Activated CD4-positive, alpha-beta T cell treated with anti-CD3 and anti-CD28 coated beads, Interleukin-2, amount 50 U/mL, for 1 hour (primary cell): ENCODE measurements at regions not wholly inside any gene's neighbourhood (a gene's known extent, or its start where the extent isn't known, plus 50 kb on each side); places are given as distances from the start of the nearest gene placed in this dataset.

Source experiments
- DNase-seq: peaks from one replicate; pipeline ENCODE4 v3.0.0-alpha.2; 2020

DNA sequence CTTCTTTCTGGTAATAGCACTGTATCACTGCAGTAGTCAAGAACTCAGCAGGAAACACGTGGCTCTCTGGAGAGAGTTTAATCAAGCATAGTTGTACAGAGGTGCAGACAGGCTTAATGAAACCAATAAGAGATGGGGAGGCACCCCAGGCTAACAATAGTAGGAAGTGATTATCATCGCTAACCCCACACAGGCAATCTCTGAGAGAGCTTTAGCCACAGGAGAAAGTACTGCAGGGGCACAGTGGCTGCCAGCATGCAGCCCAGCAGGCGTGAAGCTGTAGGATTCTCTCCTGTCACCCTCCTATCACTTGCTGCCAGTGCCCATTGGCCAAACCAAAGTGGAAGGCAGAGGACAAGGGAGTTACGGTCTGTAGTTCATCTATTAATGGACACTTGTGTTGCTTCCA is 450.0 kb upstream of the RASGEF1B start:
- no peak for DNase-seq

DNA sequence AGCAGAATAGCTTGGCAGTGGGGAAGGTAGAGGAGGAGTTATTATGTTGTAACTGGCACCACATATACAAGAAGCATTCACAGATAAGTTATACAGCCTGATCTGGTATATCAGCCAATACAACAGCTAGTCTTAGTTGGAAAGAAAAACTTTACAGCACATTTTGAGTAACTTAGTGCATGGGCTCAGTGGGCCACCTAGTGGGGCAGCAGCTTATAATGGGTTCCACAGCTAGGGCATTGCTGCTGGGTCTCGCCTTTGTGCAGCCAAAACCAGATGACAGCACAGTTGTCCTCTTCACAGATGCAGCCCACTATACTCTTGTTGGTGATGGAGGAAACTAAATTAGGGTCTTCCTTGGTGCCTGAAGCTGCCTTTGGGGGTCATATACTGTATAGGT is 448.1 kb upstream of the RASGEF1B start:
- no peak for DNase-seq

DNA sequence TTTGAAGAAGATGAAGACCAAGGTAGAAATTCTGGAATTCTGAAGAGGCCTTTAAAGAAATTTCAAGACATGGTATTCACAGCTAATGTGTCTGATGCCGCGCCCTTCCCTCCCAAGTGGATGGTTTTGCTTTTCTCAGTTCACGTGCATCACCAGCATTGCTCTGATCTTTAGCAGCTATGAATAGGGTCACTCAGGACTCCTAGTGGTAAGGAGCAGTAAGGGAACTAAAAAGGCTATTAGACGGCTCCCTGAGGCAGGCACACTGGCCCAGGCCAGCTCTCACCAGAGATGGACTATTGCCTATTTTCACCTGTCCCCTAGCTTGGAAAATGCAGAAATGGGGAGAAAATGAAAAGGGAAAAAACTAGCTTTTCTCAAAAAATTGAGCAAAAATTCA is 447.5 kb upstream of the RASGEF1B start:
- no peak for DNase-seq

DNA sequence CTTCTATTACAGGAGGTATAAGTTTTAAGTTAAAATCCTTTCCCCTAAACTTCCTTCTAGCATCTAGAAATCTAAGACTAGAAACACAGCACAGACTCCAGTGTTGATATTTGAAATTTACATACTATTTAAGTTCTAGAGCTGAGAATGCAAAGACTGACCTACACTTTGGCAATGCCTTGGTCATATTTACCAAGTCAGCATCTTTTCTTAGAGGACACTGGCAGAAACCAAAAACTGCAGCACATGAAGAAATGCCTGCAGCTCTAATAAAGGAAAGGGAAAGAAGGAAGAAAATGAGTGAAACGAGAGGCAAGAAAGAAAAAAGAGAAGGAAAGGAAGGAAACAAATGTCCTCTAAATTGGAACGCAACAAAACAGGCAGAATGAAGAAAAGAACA is 443.7 kb upstream of the RASGEF1B start:
- no peak for DNase-seq

DNA sequence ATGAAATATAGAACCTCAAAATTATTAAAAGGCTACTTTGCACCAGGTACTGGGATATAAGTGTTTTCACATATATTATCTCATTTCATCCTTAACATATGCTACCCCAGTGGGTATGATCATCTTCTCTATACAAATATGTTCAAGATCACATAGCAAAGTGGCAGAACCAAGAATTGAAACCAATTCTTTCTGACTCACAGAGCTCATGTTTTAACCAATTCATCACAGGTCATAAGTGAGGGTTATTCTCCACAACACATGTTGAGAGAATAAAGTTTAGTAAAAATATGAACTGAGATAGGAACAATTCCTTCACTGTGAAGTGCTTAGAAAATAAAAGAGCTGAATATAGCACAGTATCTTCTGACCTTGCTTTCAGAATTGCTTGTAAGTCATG is 442.9 kb upstream of the RASGEF1B start:
- no peak for DNase-seq

DNA sequence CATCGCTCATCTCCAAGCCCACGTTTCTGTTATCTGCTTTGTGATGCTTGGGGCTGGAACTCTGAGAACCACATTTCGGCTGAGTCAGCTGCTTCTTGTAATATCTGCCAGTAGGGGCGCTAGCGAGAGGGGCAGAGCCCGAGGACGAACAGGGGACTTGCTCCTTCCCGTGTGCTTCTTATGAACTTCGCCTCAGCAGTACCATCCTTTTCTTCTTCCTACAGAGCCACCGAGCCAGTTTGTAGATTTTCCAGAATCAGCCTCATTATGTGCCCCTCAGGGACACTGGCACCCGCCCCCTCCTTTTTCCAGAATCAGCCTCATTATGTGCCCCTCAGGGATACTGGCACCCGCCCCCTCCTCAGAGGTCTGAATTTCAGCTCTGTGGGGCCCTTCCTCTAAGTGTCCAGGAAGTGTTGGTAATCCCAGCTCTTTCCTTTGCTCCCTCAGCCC is 441.7 kb upstream of the RASGEF1B start:
- DNase-seq, result peak; percentile 42

DNA sequence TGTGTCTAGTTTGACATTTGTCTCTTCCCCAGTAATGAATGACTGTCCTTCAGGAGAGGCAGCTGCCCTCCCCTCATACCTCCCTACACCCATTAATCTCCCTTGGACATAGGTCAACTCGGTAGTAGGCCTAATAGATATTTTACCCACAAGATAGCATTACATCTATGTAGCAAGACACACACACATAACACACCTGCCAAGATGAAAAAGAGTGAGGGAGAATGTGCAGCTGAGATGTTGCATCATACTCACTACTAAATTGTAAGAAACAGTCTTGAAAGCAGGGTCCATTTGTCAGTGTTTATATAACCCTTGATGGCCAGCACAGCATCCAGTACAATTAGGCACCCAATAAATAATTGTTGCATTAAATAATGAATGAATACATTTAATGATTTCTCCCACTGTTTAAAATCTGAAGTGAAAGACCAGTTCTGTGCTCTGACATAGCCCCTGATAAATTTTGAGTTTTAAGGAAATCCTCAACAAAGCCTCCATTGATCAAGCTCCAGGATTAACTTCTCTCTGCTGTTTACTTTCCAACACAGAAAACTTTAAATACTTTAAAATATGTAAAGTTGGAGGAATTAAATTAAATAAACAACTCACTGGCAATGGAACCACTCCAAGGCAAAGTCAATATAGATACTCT is 440.8 kb upstream of the RASGEF1B start:
- no peak for DNase-seq

DNA sequence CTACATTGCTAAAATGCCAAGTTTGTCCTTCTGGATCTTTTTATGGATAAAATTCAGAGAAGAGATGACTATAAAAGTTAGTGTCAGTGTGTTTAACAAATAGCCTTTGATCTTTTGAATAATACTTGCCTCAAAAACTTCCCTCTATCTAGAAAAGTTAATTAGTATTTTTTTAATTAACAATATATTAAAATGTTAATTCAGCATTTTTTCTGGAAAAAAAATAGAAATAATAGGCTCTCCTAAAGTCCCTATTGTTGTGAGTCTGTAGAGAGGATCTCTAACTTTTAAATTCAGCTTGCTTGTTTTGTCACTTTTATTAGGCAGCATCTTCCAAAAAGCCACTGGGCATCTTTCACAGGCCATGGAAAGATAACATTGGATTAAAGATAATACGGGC is 435.2 kb upstream of the RASGEF1B start:
- DNase-seq, result no peak

DNA sequence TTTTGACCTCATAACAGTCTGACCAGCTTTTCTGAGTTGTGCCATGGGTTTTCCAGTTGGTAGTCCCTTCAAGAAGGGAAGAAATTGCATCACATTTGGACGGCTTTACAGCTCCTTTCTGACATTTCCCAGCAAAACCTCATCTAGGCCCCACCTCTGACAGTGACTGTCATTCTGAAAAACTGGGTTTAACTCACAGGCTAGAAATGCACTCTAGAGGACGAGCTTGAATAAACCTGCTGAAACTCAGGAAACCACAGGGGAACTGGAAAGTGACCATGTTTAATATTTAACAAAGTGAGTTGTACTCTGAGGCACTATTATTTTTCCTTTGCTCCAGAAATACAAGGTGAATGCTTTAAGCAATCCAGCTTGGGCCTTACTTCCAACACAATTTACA is 434.3 kb upstream of the RASGEF1B start:
- no peak for DNase-seq

DNA sequence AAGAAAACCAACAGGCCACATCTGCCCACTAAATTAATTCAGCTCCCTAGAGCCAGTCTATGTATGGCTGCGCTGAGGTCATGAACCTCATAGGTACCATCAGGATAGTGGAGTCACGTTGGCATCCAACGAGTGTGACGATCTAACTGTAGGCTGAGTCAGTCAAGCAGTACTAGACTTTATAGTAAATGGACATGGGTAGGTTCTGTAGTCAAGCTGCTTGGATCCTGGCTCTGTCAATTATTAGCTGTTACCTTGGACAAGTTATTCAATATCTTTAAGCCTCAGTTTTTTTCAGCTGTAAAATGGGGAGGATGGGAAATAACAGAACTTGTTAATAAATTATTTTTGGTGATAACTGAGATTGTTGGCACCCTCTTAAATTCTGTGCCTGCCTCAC is 432.4 kb upstream of the RASGEF1B start:
- DNase-seq, result no peak

DNA sequence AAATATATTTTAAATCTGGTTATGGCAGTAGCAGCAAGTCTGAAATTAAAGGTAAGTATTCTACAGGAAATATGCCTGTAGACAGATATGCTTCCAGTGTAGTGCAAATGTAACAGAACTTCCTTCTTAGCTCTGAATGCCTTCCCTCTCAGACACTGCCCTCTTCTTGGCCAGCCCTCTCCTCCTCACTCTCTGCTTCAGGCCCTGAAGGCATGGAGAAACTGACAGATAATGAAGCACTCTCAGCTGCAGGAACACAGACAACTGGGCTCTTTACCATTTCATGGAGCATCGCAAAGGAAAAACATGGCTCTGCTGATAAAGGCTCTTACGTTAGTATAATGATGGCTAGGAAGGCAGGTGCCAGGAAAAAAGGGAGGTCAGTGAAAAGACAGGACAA is 431.5 kb upstream of the RASGEF1B start:
- DNase-seq, result no peak

DNA sequence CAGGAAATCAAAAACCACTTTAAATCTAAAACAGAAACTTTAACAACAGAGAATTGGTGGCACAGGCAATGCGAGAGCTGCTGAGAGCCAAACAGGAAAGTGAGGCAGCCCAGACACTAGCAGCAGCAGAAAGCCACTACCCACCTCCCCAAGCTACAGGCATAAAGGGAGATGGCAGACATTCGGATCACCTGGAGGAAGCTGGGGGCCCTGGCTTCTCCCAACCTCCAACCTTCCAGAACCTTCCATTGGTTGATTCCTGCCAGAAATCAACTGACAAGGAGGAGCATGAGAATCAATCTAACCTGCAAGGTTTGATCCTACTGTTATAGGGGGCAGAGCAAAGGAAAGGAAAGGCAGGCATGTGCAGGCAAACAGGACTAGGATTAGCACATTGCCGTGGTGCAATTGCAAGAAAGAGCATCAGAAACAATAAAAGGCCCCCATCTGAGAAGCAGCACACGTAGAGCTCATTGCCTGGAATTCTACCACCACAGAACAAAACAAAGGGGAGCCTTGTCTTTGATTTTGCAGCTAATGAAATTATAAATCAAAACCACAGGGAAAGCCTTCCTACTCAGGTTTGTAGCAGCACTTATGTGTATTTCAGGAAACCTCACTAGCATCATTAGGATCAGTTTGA is 427.3 kb upstream of the RASGEF1B start:
- DNase-seq, result no peak

DNA sequence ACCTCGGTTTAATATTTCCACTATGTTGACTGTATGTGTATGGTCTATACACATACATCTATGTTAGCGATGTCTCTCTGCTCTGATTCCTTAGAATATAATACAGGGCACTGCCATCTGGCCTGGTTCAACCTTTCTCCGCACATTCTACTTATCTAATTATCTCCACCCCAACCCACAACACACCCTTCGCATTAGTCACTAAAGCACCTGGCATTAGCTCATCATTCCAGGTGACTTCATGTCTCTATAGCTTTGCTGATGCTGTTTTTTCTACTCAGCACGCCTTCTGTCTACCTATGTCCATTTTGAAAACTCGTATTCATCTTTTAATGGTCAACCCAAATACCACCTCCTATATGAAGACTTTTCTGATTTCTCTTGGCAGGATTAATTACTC is 425.2 kb upstream of the RASGEF1B start:
- no peak for DNase-seq

DNA sequence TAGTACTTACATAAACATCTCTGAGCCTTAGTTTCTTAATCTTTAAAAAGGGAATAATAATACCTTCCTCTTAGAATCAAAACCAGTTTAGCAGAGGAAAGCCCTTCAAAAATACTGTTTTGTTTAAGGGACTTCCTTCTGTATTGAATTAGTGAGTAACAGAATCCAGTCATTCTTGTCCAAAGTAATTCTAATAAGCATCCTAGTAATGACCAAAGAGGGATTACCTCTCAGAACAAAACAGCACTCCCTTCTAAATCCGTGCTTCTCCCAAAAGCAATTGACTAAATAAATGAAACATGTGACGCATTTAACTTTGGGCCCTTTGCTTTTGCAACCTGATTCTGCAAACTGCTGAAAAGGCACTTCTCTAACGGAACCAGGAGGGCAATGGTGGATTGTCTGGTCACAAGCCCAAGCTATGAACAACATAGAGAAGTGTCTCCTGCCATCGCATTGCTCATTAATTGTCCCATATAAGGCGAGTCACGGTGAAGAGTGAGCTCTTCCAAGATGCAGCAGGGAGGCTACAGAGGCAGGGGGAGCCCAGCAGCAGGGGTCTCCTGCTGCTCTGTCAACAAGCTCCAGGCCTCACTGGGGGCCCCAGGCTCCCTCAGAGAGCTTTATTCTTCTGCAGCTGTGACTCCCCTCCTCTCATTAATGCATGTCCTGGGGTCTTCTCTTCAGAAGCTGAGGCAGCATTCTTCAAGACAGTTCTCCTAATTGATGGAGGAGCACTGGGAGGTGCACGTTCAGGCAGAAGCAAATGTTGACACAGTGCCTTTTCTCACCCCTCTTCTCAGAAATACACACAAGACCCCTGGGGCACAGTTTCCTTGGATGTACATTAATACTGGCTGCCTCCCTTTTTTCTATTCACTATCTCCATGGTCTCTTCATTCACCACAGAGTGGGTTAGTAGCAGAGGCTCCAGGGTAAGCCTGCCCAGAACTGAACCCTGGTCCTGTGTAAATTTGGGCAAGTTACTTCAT is 419.6 kb upstream of the RASGEF1B start:
- no peak for DNase-seq

DNA sequence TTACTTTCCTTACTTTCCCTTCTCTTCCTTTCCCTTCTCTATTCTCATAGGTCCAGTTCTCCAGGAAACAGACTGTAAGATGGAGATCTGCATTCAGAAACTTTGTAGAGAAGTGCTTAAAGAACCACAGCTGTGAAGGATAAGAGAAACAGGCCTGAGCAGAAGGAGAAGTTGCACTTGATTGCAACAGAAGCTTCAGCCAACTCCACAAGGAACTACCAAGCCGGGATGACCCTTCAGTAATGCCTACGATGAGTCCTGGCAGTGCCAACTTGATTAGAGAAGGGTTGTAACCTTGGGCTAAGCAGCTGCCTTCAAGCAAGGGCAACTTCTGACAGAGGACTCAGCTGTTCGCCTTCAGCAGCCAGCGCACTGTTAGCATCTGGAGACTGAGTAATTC is 413.3 kb upstream of the RASGEF1B start:
- DNase-seq, result no peak

DNA sequence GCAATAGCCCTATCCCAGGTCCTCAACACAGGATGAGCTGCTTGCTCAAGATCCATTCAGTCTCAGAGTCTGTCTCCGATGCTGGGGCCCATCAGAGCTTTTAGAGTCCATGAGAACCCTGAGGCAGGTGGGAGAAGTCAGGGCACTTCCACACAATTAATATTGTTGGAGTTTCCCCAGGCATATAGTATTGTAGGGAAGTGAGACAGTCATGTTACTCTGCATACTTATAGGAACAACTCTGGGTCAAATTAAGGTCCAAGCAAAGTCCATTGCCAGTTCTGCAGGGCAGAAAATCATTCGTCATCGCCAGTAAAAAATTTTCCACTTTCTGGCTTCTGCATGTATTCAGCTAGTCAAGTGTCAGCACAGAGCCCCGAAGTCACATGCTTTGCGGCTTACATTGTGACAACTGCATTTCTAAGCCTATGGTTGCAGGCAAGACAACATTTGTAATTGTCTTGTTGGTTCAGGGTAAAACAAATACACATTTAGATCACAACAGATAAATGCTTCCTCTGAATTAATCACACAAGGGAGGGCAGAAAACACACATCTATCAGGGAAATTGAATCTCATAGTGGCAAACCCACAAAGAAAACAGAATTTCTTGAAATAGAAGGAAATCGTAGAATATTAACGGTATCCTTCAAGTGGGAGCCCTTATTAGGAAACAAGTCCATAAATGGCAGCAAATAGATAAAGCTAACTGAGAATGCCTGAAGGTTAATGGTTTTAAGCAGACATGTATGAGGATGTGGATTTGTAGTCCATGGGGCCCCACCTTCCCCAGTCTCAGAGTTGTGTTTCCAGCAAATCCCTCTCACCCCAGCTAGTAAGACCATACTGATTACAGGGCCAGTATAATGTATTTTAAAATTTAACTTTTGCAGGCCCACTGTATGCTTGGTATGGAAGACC is 412.1 kb upstream of the RASGEF1B start:
- no peak for DNase-seq

DNA sequence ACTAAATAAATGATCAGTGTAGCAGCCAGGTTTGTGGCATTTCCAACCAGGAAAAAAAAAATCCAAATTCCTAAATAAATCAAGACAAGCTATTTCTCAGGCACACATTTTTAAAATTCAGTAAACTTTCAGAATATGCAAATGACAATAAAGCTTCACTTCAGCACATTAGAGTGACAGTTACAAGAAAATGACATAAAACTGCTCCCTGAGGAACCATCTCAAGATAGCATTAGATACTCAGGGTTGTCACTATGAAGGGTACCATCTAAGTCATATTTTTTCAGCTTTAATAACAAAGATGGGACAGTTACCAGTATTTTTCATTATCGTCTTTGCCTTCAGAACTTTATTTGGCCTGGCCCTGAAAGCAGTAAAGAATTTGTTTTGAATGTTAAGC is 411.3 kb upstream of the RASGEF1B start:
- no peak for DNase-seq

DNA sequence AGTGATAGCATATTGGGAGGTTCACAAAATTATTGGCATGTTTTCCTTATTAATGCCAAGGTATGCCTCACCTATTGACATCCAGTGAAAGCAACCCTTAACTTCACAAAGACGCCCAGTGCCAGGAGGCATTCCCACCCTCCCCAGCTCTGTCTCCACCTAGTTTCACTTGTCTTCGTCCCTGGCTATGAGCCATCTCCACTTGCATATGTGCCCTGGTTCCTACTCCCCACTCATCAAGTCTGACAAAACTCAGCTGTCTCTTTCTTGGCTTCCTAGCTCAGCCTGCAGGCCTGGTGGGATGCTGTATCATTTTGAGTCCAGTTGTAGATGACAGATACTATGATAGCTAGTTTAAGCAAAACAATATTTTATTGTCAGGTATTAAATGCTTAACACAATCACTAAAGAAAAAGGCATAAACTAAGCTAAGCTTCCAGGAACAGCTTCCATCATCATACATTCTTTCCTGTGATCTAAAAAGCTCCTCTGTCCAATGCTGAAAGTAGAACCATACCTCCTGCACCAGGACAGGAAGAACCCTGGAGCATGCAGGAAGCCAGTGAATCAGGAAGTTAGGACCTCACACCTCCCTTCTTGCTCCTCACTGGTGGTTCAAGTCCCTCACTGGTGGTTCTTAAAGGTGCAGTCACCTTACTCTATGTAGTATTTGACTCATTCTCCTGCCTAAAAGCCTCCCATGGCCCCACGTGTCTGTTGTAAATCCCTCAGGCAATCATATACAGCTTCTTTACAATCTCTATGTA is 410.3 kb upstream of the RASGEF1B start:
- DNase-seq, result no peak

DNA sequence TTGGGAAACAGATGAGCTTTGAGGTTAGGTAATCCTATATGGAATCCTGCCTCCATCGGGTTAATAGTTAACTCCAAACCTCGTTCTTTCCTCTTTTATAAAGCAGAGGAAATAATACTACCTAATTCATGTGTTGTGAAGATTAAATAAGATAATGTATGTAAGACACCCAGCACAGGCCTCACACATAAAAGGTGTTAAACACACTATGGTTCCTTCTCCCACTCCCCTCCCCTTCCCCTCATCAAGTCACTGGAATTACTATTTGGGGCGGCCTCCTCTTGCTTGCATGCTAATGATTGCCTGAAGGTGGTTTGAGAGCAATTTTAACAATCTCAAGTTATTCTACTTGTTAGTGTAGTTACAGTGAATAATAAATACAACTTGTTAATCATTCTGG is 404.4 kb upstream of the RASGEF1B start:
- no peak for DNase-seq

DNA sequence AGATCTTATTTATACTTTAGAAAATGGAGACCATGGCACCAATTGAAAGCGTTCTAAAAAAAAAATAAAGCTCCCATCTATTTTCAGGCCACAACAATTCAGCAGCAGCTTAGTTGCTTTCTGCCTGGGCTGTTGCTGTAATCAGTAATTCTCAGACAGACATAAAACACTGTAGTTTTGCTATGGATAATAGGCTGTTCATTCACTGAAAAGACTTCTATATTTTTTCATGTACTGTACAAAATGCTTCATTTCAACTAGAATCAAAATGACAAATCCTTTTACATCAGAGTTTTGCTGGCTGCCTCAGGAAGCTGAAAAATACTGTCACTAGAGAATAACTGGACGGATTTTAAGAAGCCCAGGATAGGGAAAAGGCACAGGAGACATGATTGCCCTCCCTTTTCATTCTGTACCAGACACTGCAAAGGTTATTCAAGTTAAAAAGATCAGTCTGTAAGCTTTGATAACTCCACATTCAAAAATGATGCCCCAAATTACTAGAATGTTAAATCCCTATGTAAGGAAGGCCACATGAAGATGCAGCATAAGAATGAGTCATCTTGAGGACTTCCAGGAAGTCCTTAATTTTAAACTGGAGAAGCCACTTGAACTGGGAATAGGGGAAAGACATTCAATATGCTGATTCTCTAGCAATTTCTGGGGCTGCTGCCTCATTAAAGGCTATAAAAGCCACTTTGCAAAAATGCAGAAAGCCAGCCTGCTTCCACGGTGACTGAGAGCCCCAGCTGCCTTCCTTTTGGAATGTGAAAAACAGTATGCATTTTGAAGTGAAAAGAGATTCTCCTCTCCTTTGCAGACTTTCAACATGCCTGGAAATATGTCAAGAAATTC is 403.2 kb upstream of the RASGEF1B start:
- DNase-seq, result no peak

DNA sequence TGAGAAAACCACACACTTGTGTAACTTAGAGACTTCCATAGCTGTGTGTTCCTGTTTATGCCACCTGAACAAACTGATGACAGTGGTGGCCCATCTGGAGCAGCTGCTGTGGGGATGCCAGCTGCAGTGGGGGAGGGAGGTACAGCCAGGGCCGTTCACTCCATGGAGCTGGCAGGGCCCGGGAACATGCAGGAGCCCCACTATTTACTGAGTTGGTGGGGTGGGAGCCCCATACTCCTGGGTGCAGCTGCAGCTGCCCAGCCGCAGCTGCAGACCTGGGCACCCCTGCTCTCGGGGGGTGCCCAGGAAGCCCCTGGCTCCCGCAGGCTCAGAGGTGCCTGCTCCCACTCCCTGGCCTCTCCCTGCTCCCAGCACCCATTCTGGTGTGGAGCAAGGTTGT is 398.6 kb upstream of the RASGEF1B start:
- no peak for DNase-seq
